ENCODE measurements at regions not wholly inside any gene's neighbourhood (a gene's known extent, or its start where the extent isn't known, plus 50 kb on each side); places are given as distances from the start of the nearest gene placed in this dataset.
A peak's percentile ranks its signal among the peaks of the same experiment; 100 is the strongest.

DNA sequence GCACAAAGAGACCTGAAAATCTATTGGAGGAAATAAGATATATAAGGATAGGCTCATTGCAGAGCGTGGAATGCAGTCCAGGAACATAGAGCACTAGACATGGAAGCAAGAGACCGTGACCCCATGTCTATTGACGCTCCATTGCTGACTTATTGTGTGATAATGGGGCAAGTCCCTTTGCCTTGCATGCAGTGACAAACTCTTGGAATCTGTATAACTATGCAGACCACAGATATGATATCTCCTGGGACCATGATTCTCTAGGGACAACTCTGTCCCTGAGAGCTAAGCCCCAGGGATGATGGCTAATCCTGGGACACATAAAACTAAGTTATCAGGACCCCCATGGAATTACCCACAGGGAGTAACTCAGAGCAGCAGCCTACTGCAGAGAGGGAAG, 73.1 kb upstream of the PRDX6 start:
- no peak for DNase-seq

- DNase-seq = no peak
These were observed 71.9 kb upstream of the PRDX6 start for GRCh38 chr1:173405281-173405680.

DNA sequence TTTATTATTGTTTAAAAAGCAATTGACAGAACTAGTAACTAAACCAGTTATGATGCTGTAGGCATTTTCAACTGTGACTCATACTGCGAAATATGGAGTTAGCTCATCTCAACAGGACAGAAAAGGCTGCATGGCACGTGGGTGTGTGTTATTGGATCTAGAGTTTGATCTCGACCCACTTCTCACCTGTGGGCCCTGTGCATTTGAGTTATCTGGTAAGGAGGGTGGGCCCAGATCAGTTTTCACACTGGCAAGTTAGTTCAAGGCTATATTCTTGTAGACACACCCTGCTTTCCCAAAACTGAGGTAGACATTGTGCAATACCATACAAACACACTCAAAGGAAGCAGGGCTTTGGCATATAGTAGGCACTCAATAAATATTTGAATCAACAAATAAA, 71.3 kb upstream of the PRDX6 start:
- no peak for DNase-seq

DNA sequence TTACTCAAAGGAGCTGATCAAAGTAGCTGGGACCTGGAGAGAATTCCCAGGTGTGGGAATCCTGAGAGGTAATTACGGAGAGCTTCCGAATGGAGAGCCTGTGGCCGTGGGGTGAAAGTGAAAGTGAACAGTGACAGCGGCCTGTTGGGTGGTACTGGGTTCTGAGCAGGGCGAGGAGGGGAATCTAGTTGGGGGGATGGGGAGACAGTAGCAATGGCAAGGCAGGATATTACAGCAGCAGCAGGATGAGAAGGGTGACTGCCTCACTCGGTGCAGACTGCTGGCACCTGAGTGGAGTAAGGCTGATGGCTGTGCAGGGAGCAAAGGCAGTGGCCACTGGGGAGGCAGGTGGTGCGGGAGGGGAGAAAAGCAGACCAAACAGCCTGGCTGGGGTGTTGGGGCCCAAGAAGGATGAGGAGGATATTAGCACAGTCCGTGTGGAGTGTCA, 70.3 kb upstream of the PRDX6 start:
- DNase-seq = no peak

GRCh38 chr1:173407846-173408245, 69.3 kb upstream of the PRDX6 start:
- no peak for DNase-seq

DNA sequence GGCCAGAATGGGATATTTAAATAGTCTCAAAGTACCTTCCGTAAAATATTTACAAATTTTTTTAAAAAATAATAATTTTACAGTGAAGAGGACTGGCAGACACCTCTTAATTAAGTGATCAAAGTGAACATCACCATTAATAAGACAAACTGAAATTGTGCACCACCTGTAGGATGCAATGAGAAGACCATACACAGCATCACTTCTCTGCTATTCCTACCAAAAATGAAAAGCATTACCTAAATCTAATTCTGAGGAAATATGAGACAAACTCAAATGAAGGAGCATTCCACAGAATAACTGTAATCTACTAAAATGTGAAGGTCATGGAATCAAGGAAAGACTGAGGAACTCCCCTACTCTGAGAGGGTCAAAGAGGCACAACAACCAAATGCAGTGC, 68.2 kb upstream of the PRDX6 start:
- DNase-seq = no peak

GRCh38 chr1:173409613-173410012, 67.5 kb upstream of the PRDX6 start:
- no peak for DNase-seq

GRCh38 chr1:173410133-173410793, 66.9 kb upstream of the PRDX6 start:
- no peak for DNase-seq

GRCh38 chr1:173410794-173411236, 66.3 kb upstream of the PRDX6 start:
- no peak for DNase-seq

DNA sequence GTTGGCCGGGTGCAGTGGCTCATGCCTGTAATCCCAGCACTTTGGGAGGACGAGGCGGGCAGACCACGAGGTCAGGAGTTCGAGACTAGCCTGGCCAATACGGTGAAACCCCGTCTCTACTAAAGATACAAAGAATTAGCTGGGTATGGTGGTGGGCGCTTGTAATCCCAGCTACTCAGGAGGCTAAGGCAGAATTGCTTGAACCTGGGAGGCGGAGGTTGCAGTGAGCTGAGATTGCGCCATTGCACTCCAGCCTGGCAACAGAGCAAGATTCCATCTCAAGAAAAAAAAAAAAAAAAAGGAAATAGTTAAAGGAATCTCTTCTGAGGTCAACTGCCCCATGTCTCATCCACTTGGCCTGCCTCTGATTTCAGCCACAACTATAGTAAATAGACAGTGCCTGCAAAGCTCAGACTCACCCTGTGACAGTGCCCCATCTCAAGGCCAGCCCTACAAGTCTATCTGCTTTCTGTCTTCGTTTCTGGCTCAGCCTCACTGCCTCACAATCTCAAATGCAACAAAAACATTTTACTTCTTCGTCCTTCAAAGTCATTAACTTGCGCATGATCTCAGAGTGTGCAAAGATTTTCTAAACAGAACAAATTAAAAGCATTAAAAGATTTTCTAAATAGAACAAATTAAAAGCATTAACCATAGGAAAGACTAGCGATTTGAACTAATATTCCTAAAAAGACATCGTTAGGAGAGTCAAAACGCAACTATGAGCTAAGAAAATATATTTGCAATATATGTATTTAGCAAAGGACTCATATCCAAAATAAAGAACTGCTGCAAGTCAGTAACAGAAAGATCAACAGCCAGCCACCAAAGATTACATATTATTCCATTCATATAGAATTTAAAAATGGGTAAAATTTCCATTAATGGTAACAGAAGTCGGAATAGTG, 65.0 kb upstream of the PRDX6 start:
- DNase-seq = no peak

- no peak for DNase-seq
These were observed 63.8 kb upstream of the PRDX6 start for GRCh38 chr1:173413271-173413707.

- no peak for DNase-seq
These were observed 63.0 kb upstream of the PRDX6 start for GRCh38 chr1:173414136-173414535.

GRCh38 chr1:173414539-173415226, 62.5 kb upstream of the PRDX6 start:
- no peak for DNase-seq

DNA sequence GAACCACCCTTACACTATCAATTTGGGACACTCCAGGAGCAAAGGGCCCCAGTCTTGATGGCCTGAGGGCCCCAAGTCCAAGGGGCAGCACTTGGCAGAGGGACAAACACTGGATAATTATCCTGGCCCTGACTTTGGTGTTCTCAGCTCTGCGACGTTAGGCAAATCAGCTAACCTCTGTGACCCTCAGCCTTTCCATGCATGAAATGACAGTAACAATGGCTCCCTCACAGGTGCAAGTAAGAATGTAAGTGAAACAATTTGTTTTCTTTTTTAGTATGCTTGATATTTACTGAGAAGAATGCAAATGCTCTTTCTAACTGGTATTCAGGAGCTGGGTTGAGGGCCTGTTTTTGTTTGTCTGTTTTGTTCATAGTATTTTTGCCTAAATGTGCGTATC, 61.6 kb upstream of the PRDX6 start:
- no peak for DNase-seq

GRCh38 chr1:173415905-173416450, 61.2 kb upstream of the PRDX6 start:
- no peak for DNase-seq

DNA sequence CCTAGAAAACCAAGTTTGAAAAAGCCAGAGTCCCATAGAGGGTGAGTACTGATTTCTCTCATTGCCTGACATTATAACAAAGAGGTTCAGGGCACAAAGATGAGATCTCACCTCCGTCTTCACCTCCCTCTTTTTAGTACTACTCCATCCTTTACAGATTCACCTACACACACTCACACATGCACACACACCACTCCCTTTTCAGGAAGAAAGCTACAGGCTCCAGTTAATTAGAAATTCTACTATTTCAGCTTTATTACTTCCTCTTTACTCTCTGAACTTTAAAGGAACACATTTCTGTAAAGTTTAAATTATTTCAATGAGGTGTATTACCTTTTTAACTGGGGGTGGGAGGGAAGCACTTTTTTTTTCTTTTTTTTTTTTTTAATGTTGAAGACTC, 59.6 kb upstream of the PRDX6 start:
- DNase-seq = no peak

GRCh38 chr1:173418107-173418985, 58.8 kb upstream of the PRDX6 start:
- DNase-seq = no peak

DNA sequence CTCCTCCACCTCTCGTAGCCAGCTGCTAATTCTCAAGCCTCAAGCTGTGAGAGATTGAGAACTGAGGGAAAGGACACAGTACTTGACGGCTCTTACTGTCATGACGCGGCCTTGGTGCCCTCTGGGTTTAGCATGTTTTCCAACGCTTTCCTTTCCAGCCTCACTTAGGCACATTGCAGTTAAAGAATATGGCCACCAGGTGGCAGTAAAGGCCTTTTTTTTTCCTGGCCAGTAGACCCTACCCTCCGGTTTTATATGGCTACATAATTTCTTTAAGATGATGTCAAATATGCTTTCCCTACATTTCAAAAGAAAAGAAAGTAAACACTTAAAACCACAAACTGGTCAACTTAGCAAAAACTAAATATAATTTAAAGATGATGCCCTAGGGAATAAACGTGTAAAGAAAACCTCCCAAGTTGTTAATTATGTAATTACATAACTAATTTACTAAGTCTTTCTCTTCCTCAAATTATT, 56.8 kb upstream of the PRDX6 start:
- DNase-seq = peak; percentile 54 to 64

DNA sequence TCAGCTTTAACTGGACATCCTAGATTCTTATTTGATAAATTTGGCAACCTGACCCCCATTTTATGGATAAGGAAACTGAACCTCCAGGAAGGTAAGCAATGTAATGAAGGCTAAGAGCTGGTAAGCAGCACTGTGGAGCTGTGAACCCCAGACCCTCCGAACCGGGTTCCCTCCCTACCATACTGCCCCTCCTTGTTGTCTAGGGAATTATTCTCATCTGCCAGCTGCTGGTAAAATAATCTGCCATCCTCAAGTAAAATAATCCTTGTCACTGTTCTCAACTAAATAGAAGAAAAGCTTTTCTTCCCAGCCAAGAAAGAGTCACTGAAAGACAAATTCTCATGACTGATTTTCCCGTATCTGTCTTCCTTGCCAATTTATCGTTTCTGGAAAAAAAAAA, 55.8 kb upstream of the PRDX6 start:
- DNase-seq = no peak

DNA sequence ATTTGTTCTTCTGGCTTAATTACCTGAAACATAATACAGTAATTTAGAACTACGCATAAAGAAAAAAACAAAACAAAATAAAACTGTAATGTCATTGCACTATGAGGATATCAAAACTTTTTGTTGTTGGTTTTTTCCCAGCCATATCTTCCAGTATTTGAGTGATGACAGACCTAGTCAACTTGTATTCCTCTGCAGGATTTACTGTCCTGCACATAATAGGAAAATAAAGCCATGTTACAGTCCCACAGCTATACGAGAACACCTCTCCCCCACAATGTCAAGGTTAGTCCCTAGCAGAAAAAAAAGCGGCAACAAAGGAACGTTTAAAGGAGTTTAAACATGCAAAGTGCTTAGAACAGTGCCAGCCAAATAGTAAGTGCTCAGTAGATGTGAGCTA, 55.3 kb upstream of the PRDX6 start:
- no peak for DNase-seq

- no peak for DNase-seq
These were observed 54.6 kb upstream of the PRDX6 start for GRCh38 chr1:173422456-173422976.

- DNase-seq = no peak
These were observed 53.8 kb upstream of the PRDX6 start for GRCh38 chr1:173423291-173423690.
